ENCODE measurements at regions not wholly inside any gene's neighbourhood (a gene's known extent, or its start where the extent isn't known, plus 50 kb on each side); places are given as distances from the start of the nearest gene placed in this dataset.
"Not testable (repeated sequence)": the region's sequence is repeated elsewhere in the genome, so short reads cannot be mapped to it uniquely, and the experiment has no call there.

DNA sequence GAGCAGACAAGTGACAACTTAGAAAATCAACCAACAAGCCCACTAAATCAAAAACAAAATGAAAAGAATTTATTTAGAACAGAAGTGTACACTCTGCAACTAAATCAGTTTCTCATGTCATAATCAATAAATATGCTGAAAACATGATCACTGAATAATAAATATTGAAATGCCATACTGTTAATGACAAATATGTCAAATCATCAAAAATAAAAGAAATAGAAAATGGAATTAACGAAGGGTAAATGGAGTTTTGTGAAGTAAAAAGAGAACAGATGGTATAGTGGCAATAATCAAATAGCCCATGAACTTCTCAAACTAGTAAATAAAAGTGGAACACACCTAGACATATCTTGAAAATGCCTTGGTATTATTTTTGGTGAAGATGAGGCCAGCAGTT is 744.9 kb downstream of the TAF11L14 start:
- no peak for DNase-seq

DNA sequence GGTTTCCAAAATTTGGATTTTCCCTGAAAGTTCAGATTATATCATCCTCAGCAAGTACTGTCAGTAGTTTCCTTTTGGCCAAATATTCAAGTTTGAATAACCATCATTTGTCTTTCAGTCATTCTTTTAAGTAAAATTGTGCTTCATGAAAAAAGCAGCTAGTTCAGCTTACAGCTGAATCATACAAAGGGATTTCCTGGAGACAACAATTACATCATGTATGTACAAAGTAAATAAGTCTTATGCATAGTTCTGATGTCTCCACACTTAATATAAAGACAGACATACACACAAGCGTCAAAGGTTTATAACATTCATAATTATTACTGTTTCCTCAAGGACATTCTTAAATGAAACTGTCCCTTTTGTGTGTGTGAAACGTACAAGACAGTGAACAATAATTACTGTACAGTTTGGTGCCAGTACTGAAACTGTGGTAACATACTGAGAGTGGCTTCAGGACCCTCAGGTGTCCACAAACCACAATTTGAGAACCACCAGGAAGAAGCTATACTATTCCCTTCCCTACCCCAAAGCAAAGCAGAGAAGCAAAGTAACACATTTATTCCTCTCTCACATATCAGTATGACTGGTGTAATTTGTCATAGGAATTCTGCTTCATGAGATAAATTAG is 746.6 kb downstream of the TAF11L14 start:
- no peak for DNase-seq

DNA sequence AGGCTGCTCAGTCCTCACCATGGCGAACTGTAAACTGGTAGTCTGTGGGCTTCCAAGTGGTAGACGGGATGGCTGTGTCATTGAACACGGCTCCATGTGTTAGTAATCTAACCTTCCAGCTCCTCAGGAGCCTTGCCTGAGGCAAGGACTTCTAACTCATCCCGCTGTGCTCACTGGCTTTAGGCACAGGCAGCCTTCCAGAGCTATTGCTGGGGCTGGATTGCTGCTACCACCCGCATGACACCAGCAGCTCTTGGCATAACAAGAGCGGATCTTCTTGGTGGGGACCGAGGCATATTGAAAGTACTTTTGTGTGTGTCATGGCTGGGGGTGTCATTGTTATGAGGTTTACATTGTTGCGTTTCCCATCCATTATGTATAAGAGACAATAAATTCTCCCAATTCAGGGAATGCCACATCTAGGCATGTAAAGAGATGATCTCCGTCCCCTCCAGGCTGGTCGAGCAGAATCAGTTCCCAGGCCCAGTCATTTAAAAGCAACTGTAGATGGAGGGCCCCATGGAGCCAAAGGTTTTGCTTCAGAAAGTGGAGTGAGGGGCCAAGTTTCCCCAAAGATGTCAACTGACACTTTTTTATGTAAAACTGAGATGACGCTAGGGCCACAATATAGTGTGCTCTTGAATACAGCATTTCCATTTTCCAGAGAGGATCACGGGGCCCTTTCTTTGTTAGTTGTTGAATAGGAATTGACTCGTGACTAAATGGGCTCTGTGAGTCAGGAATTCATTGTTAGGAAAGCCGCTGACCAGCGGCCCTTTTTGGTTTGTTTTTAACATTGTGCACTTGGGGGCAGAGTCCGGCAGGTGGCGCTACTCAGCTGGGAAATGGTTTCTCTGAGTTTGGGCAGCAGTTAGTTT is 759.5 kb downstream of the TAF11L14 start:
- DNase-seq = peak; percentile 10 to 11

GRCh38 chr5:18394443-18394804 is 760.2 kb downstream of the TAF11L14 start:
- DNase-seq = no peak

DNA sequence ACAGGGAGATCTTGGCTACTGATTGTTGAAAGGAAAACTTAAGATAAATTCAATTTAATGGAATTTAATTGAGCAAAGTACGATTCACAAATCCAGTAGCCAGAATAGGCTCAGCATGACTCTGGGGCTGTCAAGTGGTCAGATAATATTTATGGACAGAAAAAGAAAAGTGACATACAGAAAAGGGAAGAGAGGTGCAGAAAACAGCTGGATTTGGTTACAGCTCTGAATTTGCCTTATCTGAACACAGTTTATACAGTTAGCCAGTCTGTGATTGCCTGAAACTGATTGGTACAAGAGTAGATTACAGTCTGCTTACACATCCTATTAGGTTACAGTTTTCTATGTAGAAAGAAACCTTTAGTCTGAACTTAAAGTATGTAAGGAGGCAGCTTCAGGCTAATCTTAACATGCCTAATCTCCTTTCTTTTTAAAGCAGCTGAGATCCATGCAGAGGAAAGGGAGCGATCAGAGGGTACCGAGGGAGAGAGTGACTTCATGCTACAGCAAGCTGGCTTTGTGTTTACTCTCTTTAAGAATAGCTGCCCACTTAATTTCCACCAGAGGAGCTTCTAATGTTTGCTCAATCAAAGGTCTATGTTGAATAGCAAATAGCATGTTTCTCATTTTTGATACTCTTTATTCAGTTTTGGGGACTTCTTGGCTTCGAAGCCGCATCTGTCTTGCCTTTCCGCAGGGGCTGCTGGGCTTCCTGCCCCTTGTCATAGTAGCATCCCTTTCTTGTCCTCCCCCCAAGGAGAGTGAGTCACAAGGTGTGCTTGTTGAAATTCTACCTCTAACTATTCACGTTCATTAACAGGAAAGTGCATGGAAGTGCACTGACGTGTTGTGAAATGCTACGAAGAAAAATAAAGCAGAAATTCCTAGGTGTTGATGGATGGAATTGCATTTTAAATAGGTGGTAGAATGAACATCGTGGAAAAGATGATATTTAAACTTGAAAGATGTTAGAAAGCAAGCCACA is 761.2 kb downstream of the TAF11L14 start:
- DNase-seq = no peak

- DNase-seq = no peak
These were observed 763.1 kb downstream of the TAF11L14 start for GRCh38 chr5:18397371-18397770.

- DNase-seq = no peak
These were observed 763.6 kb downstream of the TAF11L14 start for GRCh38 chr5:18397891-18398290.

GRCh38 chr5:18399461-18400327 is 765.4 kb downstream of the TAF11L14 start:
- DNase-seq = not testable (repeated sequence)

GRCh38 chr5:18403141-18403540 is 768.9 kb downstream of the TAF11L14 start:
- no peak for DNase-seq

DNA sequence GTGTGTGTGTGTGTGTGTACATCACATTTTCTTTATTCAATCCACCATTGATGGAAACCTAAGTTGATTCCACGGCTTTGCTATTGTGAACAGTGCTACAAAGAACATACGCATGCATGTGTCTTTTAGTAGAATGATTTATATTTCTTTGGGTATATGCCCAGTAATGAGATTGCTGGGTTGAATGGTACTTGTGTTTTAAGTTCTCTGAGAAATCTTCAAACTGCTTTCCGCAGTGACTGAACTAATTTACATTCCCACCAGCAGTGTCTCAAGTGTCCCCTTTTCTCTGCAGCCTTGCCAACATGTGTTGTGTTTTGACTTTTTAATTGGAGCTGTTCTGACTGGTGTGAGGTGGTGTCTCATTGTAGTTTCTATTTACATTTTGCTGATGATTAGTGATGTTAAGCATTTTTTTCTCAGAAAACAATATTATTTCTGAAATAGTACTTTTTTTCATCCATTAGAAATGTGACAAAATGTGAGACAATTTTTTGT is 769.7 kb downstream of the TAF11L14 start:
- DNase-seq = no peak

- no peak for DNase-seq
These were observed 786.5 kb downstream of the TAF11L14 start for GRCh38 chr5:18420711-18421110.

GRCh38 chr5:18433336-18433735 is 799.1 kb downstream of the TAF11L14 start:
- no peak for DNase-seq

- DNase-seq = no peak
These were observed 803.9 kb downstream of the TAF11L14 start for GRCh38 chr5:18438126-18438525.

GRCh38 chr5:18455521-18455920 is 821.3 kb downstream of the TAF11L14 start:
- no peak for DNase-seq

DNA sequence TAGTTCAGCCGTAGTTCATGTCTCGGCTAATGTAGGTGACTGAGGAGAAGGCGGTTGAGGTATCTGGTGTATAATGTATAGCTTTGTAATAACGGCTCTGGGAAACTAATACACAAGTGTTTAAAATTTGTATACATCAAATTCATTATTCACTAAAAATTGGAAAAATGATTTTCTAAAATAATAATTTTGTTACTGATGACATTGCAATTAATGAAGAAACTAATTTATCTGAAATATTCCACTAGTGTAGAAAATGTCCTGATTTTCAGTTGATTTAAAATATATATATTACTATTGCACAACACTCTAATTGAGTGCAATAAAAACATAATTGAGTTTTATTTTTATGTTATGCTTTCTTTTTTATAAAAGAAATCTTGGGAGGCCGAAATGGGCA is 823.0 kb downstream of the TAF11L14 start:
- no peak for DNase-seq

DNA sequence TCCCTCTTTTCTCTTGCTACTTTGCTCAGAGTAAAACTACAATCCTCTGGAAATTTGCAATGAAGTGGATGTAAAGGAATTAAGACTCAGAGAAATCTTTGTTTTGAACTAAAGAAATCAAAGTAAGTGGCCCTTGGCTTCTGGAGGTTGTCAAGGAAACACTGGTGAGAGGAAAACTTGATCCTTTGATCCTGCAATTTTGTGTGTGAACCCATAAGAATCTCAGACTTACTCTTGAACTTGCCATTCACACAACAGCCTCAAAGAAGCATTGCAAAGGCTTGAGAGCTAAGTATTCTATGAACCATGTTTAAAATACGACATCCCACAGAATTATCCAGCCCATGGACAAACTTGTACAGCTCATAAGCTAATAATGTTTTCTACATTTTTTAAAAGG is 827.5 kb downstream of the TAF11L14 start:
- no peak for DNase-seq

- no peak for DNase-seq
These were observed 831.8 kb downstream of the TAF11L14 start for GRCh38 chr5:18465833-18466681.

DNA sequence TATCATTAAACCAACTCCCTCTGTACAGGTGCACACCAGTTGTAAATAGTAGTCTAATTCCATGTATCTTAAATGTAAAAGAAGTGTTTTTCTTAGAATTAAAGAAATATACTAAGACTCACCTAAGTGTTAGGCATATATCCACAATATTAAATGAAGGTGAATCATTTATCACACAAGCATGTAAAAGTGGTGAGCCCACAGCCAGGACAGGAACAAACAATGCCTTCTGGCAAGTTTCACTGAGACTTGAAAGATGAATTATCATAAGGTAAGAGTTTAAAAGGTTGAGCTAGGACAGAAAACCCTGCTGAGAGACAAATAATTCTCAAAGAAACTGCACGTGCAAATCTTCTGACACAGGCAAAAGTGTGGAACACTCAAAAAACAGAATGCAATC is 832.5 kb downstream of the TAF11L14 start:
- DNase-seq = no peak

GRCh38 chr5:18471791-18472190 is 837.5 kb downstream of the TAF11L14 start:
- not testable (repeated sequence) for DNase-seq

DNA sequence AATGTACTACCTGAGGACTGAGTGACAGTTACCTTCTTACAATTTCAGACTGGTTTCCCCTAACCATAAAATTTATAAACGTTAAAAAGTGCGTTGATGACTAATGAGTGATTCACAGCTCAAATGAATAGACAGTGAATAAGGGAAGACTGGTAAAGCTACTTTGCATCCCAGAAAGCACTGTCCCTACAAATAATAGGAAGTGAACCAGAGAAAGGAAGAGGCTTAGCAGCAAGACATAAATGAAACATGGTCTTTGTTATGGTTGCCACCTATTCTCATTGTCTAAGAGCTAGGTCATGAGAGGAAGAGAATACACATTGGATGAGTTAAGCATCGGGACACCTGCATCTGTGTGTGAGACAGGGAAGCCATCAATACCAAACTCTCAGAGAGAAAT is 849.2 kb downstream of the TAF11L14 start:
- no peak for DNase-seq

GRCh38 chr5:18487928-18488480 is 853.7 kb downstream of the TAF11L14 start:
- DNase-seq = no peak

Data from activated CD4-positive, alpha-beta T cell treated with anti-CD3 and anti-CD28 coated beads, Interleukin-2, amount 50 U/mL, for 4 hours (primary cell).